H9 (cell line): ENCODE measurements at regions not wholly inside any gene's neighbourhood (a gene's known extent, or its start where the extent isn't known, plus 50 kb on each side); places are given as distances from the start of the nearest gene placed in this dataset.

ENCODE experiments used
- DNase-seq: peaks from one replicate; pipeline ENCODE4 v3.0.0-alpha.2; 2017
- H2AFZ ChIP-seq: one replicate; pipeline ENCODE4 v1.6.1; 2013; ENCODE audit warnings: mild to moderate bottlenecking, low read length, control low read depth, moderate library complexity
- H2AK5ac ChIP-seq: 2 replicates; pipeline ENCODE4 v1.6.1; 2013; ENCODE audit warnings: low read length, control low read depth, mixed read lengths; ENCODE audit not compliant: insufficient read length
- H2BK120ac ChIP-seq: one replicate; pipeline ENCODE4 v1.6.1; 2013; ENCODE audit warnings: low read depth, mild to moderate bottlenecking, low read length, control low read depth, inconsistent platforms; ENCODE audit not compliant: poor library complexity, severe bottlenecking
- H2BK12ac ChIP-seq: 2 replicates; pipeline ENCODE4 v1.6.1; 2013; ENCODE audit warnings: low read length, control low read depth, mixed read lengths, low read depth; ENCODE audit not compliant: insufficient read length
- H2BK15ac ChIP-seq: 2 replicates; pipeline ENCODE4 v1.6.1; 2013; ENCODE audit warnings: low read depth, low read length, control low read depth
- H2BK20ac ChIP-seq: one replicate; pipeline ENCODE4 v1.6.1; 2013; ENCODE audit warnings: low read depth, mild to moderate bottlenecking, low read length, control low read depth, inconsistent platforms; ENCODE audit not compliant: poor library complexity, severe bottlenecking
- H2BK5ac ChIP-seq: 2 replicates; pipeline ENCODE4 v1.6.1; 2013; ENCODE audit warnings: low read length, control low read depth, mixed read lengths; ENCODE audit not compliant: insufficient read length
- H3K14ac ChIP-seq: 2 replicates; pipeline ENCODE4 v1.6.1; 2013; ENCODE audit warnings: low read length, control low read depth; ENCODE audit not compliant: insufficient read depth
- H3K18ac ChIP-seq: 2 replicates; pipeline ENCODE4 v1.6.1; 2013; ENCODE audit warnings: low read depth, mild to moderate bottlenecking, mixed read lengths, low read length, control low read depth; ENCODE audit not compliant: insufficient read length
- H3K23ac ChIP-seq: 2 replicates; pipeline ENCODE4 v1.6.1; 2013; ENCODE audit warnings: low read length, control low read depth, mixed read lengths, low read depth; ENCODE audit not compliant: insufficient read length
- H3K23me2 ChIP-seq: 2 replicates; pipeline ENCODE4 v1.6.1; 2013; ENCODE audit warnings: low read depth, mild to moderate bottlenecking, mixed read lengths, low read length, control low read depth; ENCODE audit not compliant: insufficient read length, poor library complexity, severe bottlenecking
- H3K27ac ChIP-seq: 2 replicates; pipeline ENCODE4 v1.5.1; 2013; ENCODE audit warnings: low read length, control low read depth, mixed read lengths, low read depth; ENCODE audit not compliant: insufficient read length
- H3K27me3 ChIP-seq: 2 replicates; pipeline ENCODE4 v1.6.1; 2013; ENCODE audit warnings: low read length, control low read depth, inconsistent platforms; ENCODE audit not compliant: insufficient read depth
- H3K4ac ChIP-seq: 2 replicates; pipeline ENCODE4 v1.6.1; 2013; ENCODE audit warnings: low read depth, mild to moderate bottlenecking, control low read depth, inconsistent platforms, low read length, moderate library complexity
- H3K4me1 ChIP-seq: 2 replicates; pipeline ENCODE4 v1.6.1; 2013; ENCODE audit warnings: low read length, control low read depth, inconsistent platforms; ENCODE audit not compliant: insufficient read depth
- H3K4me2 ChIP-seq: 2 replicates; pipeline ENCODE4 v1.6.1; 2013; ENCODE audit warnings: low read length, control low read depth, mixed read lengths; ENCODE audit not compliant: insufficient read length, insufficient read depth
- H3K56ac ChIP-seq: 2 replicates; pipeline ENCODE4 v1.6.1; 2013; ENCODE audit warnings: low read depth, mild to moderate bottlenecking, mixed read lengths, low read length, control low read depth; ENCODE audit not compliant: insufficient read length
- H3K79me1 ChIP-seq: 2 replicates; pipeline ENCODE4 v1.6.1; 2013; ENCODE audit warnings: low read depth, mild to moderate bottlenecking, moderate library complexity, low read length, control low read depth, inconsistent platforms; ENCODE audit not compliant: insufficient read depth, poor library complexity, severe bottlenecking
- H3K79me2 ChIP-seq: 2 replicates; pipeline ENCODE4 v1.6.1; 2013; ENCODE audit warnings: low read length, control low read depth, inconsistent platforms; ENCODE audit not compliant: insufficient read depth
- H3K9ac ChIP-seq: 2 replicates; pipeline ENCODE4 v1.6.1; 2013; ENCODE audit warnings: low read length, control low read depth, mixed read lengths; ENCODE audit not compliant: insufficient read length; ENCODE audit errors: extremely low read depth
- H3K9me3 ChIP-seq: one replicate; pipeline ENCODE4 v1.6.1; 2013; ENCODE audit warnings: low read depth, low read length, inconsistent platforms; ENCODE audit not compliant: control insufficient read depth
- H3T11ph ChIP-seq: one replicate; pipeline ENCODE4 v1.6.1; 2013; ENCODE audit warnings: mild to moderate bottlenecking, low read length, control low read depth, inconsistent platforms
- H4K20me1 ChIP-seq: one replicate; pipeline ENCODE4 v1.6.1; 2013; ENCODE audit not compliant: control insufficient read depth, insufficient read length, insufficient read depth
- H4K5ac ChIP-seq: 2 replicates; pipeline ENCODE4 v1.6.1; 2013; ENCODE audit warnings: low read depth, mild to moderate bottlenecking, mixed read lengths, low read length, control low read depth; ENCODE audit not compliant: insufficient read length
- H4K8ac ChIP-seq: replicated peaks from 2 replicates; pipeline ENCODE4 v1.6.1; 2013; ENCODE audit warnings: low read length, control low read depth, mixed read lengths, low read depth; ENCODE audit not compliant: insufficient read length
- H4K91ac ChIP-seq: 2 replicates; pipeline ENCODE4 v1.6.1; 2013; ENCODE audit warnings: low read depth, mild to moderate bottlenecking, moderate library complexity, mixed read lengths, low read length, control low read depth; ENCODE audit not compliant: insufficient read length
- H3K27ac Mint-ChIP-seq, 3 experiments: 2 replicates in 2 of 3; 3 replicates in 1 of 3; pipeline ENCODE4 v1.8.0; 2020 to 2021; ENCODE audit warnings: mixed read lengths in 3 of 3, mild to moderate bottlenecking in 1 of 3, moderate library complexity in 1 of 3
- H3K27me3 Mint-ChIP-seq: 2 replicates; pipeline ENCODE4 v1.8.0; 2021; ENCODE audit warnings: low read depth, mild to moderate bottlenecking, moderate library complexity, mixed read lengths
- H3K36me3 Mint-ChIP-seq, 3 experiments: 2 replicates in 2 of 3; 3 replicates in 1 of 3; pipeline ENCODE4 v1.8.0; 2020 to 2021; ENCODE audit warnings: low read depth in 3 of 3, mixed read lengths in 3 of 3; ENCODE audit not compliant: insufficient read depth in 1 of 3
- H3K4me1 Mint-ChIP-seq, 2 experiments: 2 replicates each; pipeline ENCODE4 v1.8.0; 2020; ENCODE audit warnings: mixed read lengths in 2 of 2
- H3K4me3 Mint-ChIP-seq, 2 experiments: 2 replicates in 1 of 2; 3 replicates in 1 of 2; pipeline ENCODE4 v1.8.0; 2020 to 2021; ENCODE audit warnings: mild to moderate bottlenecking in 2 of 2, mixed read lengths in 2 of 2, moderate library complexity in 1 of 2
- H3K9me3 Mint-ChIP-seq, 2 experiments: 2 replicates in 1 of 2; 3 replicates in 1 of 2; pipeline ENCODE4 v1.8.0; 2020; ENCODE audit warnings: mild to moderate bottlenecking in 2 of 2, mixed read lengths in 2 of 2, moderate library complexity in 1 of 2
- WGBS: extraction: QIAGEN DNeasy Blood & Tissue Kit; methylation state at CpG from one replicate; pipeline ENCODE4 v1.1.7; 2013; ENCODE audit warnings: missing lambda C conversion rate, low lambda C conversion rate, mixed read lengths; ENCODE audit not compliant: insufficient read length; ENCODE audit errors: extremely low coverage; 5-methylcytosine and 5-hydroxymethylcytosine counted together
- TF ChIP-seq, protein P1 (sequence below): fragments of 200-600 bp; sonication (generic); conservative IDR thresholded peaks from 3 replicates; pipeline ENCODE4 v1.8.0; 2021; ENCODE audit warnings: antibody characterized with exemption, mild to moderate bottlenecking

DNA sequence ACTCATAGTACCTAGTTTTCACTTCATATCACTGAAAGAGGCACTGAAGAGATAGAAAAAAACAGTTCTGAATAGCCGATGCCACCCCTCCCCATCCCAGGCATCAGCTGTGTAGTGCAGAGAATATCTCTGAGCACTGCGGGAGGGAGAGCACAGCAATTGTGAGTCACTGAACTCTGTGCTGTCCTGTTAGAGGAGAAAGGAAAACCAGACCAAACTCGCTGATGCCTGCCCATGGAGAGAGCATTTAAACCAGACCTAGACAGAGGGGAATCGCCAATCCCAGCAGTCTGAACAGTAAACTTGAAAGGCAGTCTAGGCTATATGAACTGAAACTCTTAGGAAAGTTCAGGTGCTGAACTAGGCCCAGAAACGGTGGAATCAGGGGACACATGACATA, 120.1 kb upstream of the SLC30A5 start:
- Histone ChIP-seq H3K9ac (no peak overlapping the region), H4K20me1 (no peaks in the 10 kb centered on the region), H4K91ac (no peak overlapping the region), H2BK20ac (no peak overlapping the region), H2BK5ac (no peak overlapping the region), H3K27me3 (no peaks in the 10 kb centered on the region; the same call in 1 of the 2 replicates), H3K4me1 (no peaks in the 10 kb centered on the region), H4K5ac (no peak overlapping the region), H2AFZ (no peak overlapping the region), H3K9me3 (no peaks in the 10 kb centered on the region), H3K56ac (no peak overlapping the region), H2BK120ac (no peak overlapping the region), H3K4ac (no peak overlapping the region), H3K14ac (no peak overlapping the region), H3K79me1 (no peaks in the 10 kb centered on the region), H3K4me2 (no peak overlapping the region), H4K8ac (no peak overlapping the region), H2BK12ac (no peak overlapping the region), H2BK15ac (no peak overlapping the region), H3T11ph (no peak overlapping the region), H3K79me2 (no peaks in the 10 kb centered on the region), H2AK5ac (no peak overlapping the region), H3K23me2 (no peaks in the 10 kb centered on the region), H3K18ac (no peak overlapping the region), H3K23ac (no peak overlapping the region), H3K27ac (no peak overlapping the region)
- peaks cover 17 to 21% of the 10 kb centered on the region in 2 experiments for H3K9me3 Mint-ChIP-seq
- DNase-seq: no peak
- H3K4me3 Mint-ChIP-seq: no peak overlapping the region
- no peaks in the 10 kb centered on the region for H3K4me1 Mint-ChIP-seq
- H3K36me3 Mint-ChIP-seq: peaks cover 0 to 13% (median 3%) of the 10 kb centered on the region in 3 experiments; a peak in 4 of 7 replicates
- TF ChIP-seq, protein P1, sequence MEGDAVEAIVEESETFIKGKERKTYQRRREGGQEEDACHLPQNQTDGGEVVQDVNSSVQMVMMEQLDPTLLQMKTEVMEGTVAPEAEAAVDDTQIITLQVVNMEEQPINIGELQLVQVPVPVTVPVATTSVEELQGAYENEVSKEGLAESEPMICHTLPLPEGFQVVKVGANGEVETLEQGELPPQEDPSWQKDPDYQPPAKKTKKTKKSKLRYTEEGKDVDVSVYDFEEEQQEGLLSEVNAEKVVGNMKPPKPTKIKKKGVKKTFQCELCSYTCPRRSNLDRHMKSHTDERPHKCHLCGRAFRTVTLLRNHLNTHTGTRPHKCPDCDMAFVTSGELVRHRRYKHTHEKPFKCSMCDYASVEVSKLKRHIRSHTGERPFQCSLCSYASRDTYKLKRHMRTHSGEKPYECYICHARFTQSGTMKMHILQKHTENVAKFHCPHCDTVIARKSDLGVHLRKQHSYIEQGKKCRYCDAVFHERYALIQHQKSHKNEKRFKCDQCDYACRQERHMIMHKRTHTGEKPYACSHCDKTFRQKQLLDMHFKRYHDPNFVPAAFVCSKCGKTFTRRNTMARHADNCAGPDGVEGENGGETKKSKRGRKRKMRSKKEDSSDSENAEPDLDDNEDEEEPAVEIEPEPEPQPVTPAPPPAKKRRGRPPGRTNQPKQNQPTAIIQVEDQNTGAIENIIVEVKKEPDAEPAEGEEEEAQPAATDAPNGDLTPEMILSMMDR: no peak
- H3K27ac Mint-ChIP-seq: no peak overlapping the region
- no CpG with 5 or more reads among the region's 5 CpGs for WGBS
- H3K27me3 Mint-ChIP-seq: no peaks in the 10 kb centered on the region; the same call in 1 of the 2 replicates
